ENCODE measurements at regions not wholly inside any gene's neighbourhood (a gene's known extent, or its start where the extent isn't known, plus 50 kb on each side); places are given as distances from the start of the nearest gene placed in this dataset.

GRCh38 chr6:126152372-126152745 lies 166.0 kb downstream of the TRMT11 start:
- DNase-seq: no peak

- no peak for DNase-seq
Observed at GRCh38 chr6:126153661-126154060, 167.3 kb downstream of the TRMT11 start.

GRCh38 chr6:126156973-126157372 lies 170.6 kb downstream of the TRMT11 start:
- no peak for DNase-seq

- DNase-seq: no peak
Observed at GRCh38 chr6:126167726-126168125, 172.2 kb upstream of the CENPW start.

GRCh38 chr6:126170433-126170832 lies 169.5 kb upstream of the CENPW start:
- no peak for DNase-seq

GRCh38 chr6:126170978-126171382 lies 168.9 kb upstream of the CENPW start:
- DNase-seq: peak; percentile 7

GRCh38 chr6:126172131-126172530 lies 167.8 kb upstream of the CENPW start:
- DNase-seq: no peak

- DNase-seq: no peak
Observed at GRCh38 chr6:126173265-126173664, 166.7 kb upstream of the CENPW start.

- no peak for DNase-seq
Observed at GRCh38 chr6:126174697-126175096, 165.2 kb upstream of the CENPW start.

- DNase-seq: no peak
Observed at GRCh38 chr6:126175251-126175650, 164.7 kb upstream of the CENPW start.

GRCh38 chr6:126176282-126176681 lies 163.6 kb upstream of the CENPW start:
- DNase-seq: no peak

- DNase-seq: peak; percentile 35
Observed at GRCh38 chr6:126180585-126180984, 159.3 kb upstream of the CENPW start.

- DNase-seq: no peak
Observed at GRCh38 chr6:126181173-126181741, 158.7 kb upstream of the CENPW start.

GRCh38 chr6:126181890-126182289 lies 158.0 kb upstream of the CENPW start:
- DNase-seq: no peak

GRCh38 chr6:126182650-126183311 lies 157.1 kb upstream of the CENPW start:
- no peak for DNase-seq

- DNase-seq: no peak
Observed at GRCh38 chr6:126185774-126186173, 154.1 kb upstream of the CENPW start.

- DNase-seq: no peak
Observed at GRCh38 chr6:126188279-126188909, 151.5 kb upstream of the CENPW start.

- DNase-seq: no peak
Observed at GRCh38 chr6:126195625-126196236, 144.2 kb upstream of the CENPW start.

- no peak for DNase-seq
Observed at GRCh38 chr6:126198631-126199030, 141.3 kb upstream of the CENPW start.

GRCh38 chr6:126199466-126199865 lies 140.4 kb upstream of the CENPW start:
- no peak for DNase-seq

- DNase-seq: no peak
Observed at GRCh38 chr6:126202707-126203106, 137.2 kb upstream of the CENPW start.

GRCh38 chr6:126204126-126204525 lies 135.8 kb upstream of the CENPW start:
- DNase-seq: no peak

GRCh38 chr6:126204598-126204997 lies 135.3 kb upstream of the CENPW start:
- no peak for DNase-seq

All from NK-92 treated with Interleukin-12 subunit alpha and Interleukin-12 subunit beta, amount 100 ng/mL, for 24 hours (cell line).